ENCODE measurements at regions not wholly inside any gene's neighbourhood (a gene's known extent, or its start where the extent isn't known, plus 50 kb on each side); places are given as distances from the start of the nearest gene placed in this dataset.

DNA sequence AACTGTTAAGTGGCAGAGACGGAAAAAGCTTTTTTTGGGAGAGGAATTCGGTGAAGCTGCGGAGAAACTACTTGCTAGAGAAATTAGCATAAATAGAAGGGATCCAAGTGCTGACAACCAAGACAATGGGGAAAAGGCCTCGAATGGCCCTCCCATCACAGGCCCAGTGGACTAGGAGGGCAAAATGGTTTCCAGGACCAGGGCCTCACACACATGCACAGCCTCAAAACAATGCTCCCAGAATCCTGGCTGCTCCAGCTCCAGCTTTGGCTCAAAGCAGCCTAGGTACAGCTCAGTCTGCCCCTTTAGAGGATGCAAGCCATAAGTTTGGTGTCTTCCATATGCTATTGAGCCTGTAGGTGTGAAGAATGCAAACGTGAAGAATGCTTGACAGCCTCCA, 388.2 kb downstream of the OTOL1 start:
- Histone ChIP-seq H3K14ac (ENCODE audit: insufficient read depth, low read length) (no peak overlapping the region), H3T11ph (ENCODE audit: low read length) (no peak overlapping the region), H2BK20ac (ENCODE audit: low read depth, low read length, poor library complexity, severe bottlenecking) (no peak overlapping the region), H4K5ac (ENCODE audit: insufficient read length, low read depth, low read length) (no peak overlapping the region), H4K8ac (replicated peaks; ENCODE audit: insufficient read length, low read depth, low read length) (no peak overlapping the region), H2AFZ (ENCODE audit: low read length) (no peak overlapping the region), H3K56ac (ENCODE audit: insufficient read length, low read depth, low read length) (no peak overlapping the region), H3K27ac (ENCODE audit: insufficient read length, low read depth, low read length) (no peak overlapping the region), H3K9ac (ENCODE audit: extremely low read depth, insufficient read length, low read length) (no peak overlapping the region), H3K79me2 (ENCODE audit: insufficient read depth, low read length) (no peaks in the 10 kb centered on the region), H3K23ac (ENCODE audit: insufficient read length, low read depth, low read length) (no peak overlapping the region), H3K79me1 (ENCODE audit: insufficient read depth, low read depth, low read length, poor library complexity, severe bottlenecking) (no peaks in the 10 kb centered on the region), H2BK12ac (ENCODE audit: insufficient read length, low read depth, low read length) (no peak overlapping the region), H3K27me3 (ENCODE audit: insufficient read depth, low read length) (no peaks in the 10 kb centered on the region; the same call in 1 of the 2 replicates), H2BK15ac (ENCODE audit: low read depth, low read length) (no peak overlapping the region), H2BK5ac (ENCODE audit: insufficient read length, low read length) (no peak overlapping the region), H3K9me3 (ENCODE audit: control insufficient read depth, low read depth, low read length) (peaks cover 18% of the 10 kb centered on the region), H2BK120ac (ENCODE audit: low read depth, low read length, poor library complexity, severe bottlenecking) (no peak overlapping the region), H3K4ac (ENCODE audit: low read depth, low read length) (no peak overlapping the region), H3K23me2 (ENCODE audit: insufficient read length, low read depth, low read length, poor library complexity, severe bottlenecking) (no peaks in the 10 kb centered on the region), H3K18ac (ENCODE audit: insufficient read length, low read depth, low read length) (no peak overlapping the region), H3K4me1 (ENCODE audit: insufficient read depth, low read length) (no peaks in the 10 kb centered on the region), H4K20me1 (ENCODE audit: control insufficient read depth, insufficient read depth, insufficient read length) (no peaks in the 10 kb centered on the region), H4K91ac (ENCODE audit: insufficient read length, low read depth, low read length) (no peak overlapping the region), H2AK5ac (ENCODE audit: insufficient read length, low read length) (no peak overlapping the region), H3K4me2 (ENCODE audit: insufficient read depth, insufficient read length, low read length) (no peak overlapping the region)
- no peak for DNase-seq
- no peak overlapping the region for H3K4me3 Mint-ChIP-seq
- peaks cover 23 to 31% (median 25%) of the 10 kb centered on the region in 3 experiments for H3K36me3 Mint-ChIP-seq (ENCODE audit: insufficient read depth in 1 of 3, low read depth in 3 of 3)
- H3K27me3 Mint-ChIP-seq (ENCODE audit: low read depth): no peaks in the 10 kb centered on the region
- H3K4me1 Mint-ChIP-seq: no peaks in the 10 kb centered on the region
- H3K9me3 Mint-ChIP-seq: peaks cover 27 to 38% of the 10 kb centered on the region in 2 experiments
- no peak overlapping the region for H3K27ac Mint-ChIP-seq
- WGBS (ENCODE audit: extremely low coverage, insufficient read length, low lambda C conversion rate): no CpG with 5 or more reads among the region's 5 CpGs
- TF ChIP-seq CTCF (conservative IDR thresholded peaks at IDR 0.05): no peak

Data from H9 (cell line).